Mesendoderm (in vitro differentiated cells): ENCODE measurements at regions not wholly inside any gene's neighbourhood (a gene's known extent, or its start where the extent isn't known, plus 50 kb on each side); places are given as distances from the start of the nearest gene placed in this dataset.

ENCODE experiments used
- DNase-seq: peaks from one replicate; pipeline ENCODE4 v3.0.0; 2013
- H2AK5ac ChIP-seq: 2 replicates; pipeline ENCODE4 v1.6.1; 2013; ENCODE audit warnings: low read length, inconsistent platforms
- H2BK120ac ChIP-seq: 2 replicates; pipeline ENCODE4 v1.6.1; 2013; ENCODE audit warnings: low read depth, mild to moderate bottlenecking, low read length, moderate library complexity, mixed read lengths
- H2BK15ac ChIP-seq: replicated peaks from 2 replicates; pipeline ENCODE4 v1.6.1; 2013; ENCODE audit warnings: low read depth, mild to moderate bottlenecking, moderate library complexity
- H2BK5ac ChIP-seq: 2 replicates; pipeline ENCODE4 v1.6.1; 2013; ENCODE audit warnings: low read length, inconsistent platforms
- H3K18ac ChIP-seq: 2 replicates; pipeline ENCODE4 v1.6.1; 2013; ENCODE audit warnings: mild to moderate bottlenecking, low read length, mixed read lengths
- H3K23ac ChIP-seq: one replicate; pipeline ENCODE4 v1.6.1; 2013; ENCODE audit warnings: low read length
- H3K27ac ChIP-seq: 2 replicates; pipeline ENCODE4 v1.5.1; 2013; ENCODE audit warnings: low read depth, mild to moderate bottlenecking, inconsistent platforms, low read length, moderate library complexity
- H3K27me3 ChIP-seq: 2 replicates; pipeline ENCODE4 v1.6.1; 2013; ENCODE audit warnings: low read length, control low read depth, mild to moderate bottlenecking, inconsistent platforms; ENCODE audit not compliant: insufficient read depth, poor library complexity
- H3K36me3 ChIP-seq: 2 replicates; pipeline ENCODE4 v1.6.1; 2013; ENCODE audit warnings: low read length, inconsistent platforms; ENCODE audit not compliant: control insufficient read depth, insufficient read depth
- H3K4ac ChIP-seq: one replicate; pipeline ENCODE4 v1.6.1; 2013; ENCODE audit warnings: low read depth, mild to moderate bottlenecking, low read length, moderate library complexity
- H3K4me1 ChIP-seq: 2 replicates; pipeline ENCODE4 v1.6.1; 2013; ENCODE audit warnings: low read depth, low read length, inconsistent platforms; ENCODE audit not compliant: control insufficient read depth
- H3K4me2 ChIP-seq: 2 replicates; pipeline ENCODE4 v1.6.1; 2013; ENCODE audit warnings: low read length
- H3K4me3 ChIP-seq: 2 replicates; pipeline ENCODE4 v1.5.1; 2013; ENCODE audit warnings: mild to moderate bottlenecking, low read length
- H3K56ac ChIP-seq: one replicate; pipeline ENCODE4 v1.6.1; 2013; ENCODE audit warnings: low read length
- H3K79me1 ChIP-seq: 2 replicates; pipeline ENCODE4 v1.6.1; 2013; ENCODE audit warnings: low read length, inconsistent platforms
- H3K79me2 ChIP-seq: 2 replicates; pipeline ENCODE4 v1.6.1; 2013; ENCODE audit warnings: mild to moderate bottlenecking, low read length; ENCODE audit not compliant: control insufficient read depth, insufficient read depth
- H3K9ac ChIP-seq: 2 replicates; pipeline ENCODE4 v1.6.1; 2013; ENCODE audit warnings: low read length, inconsistent platforms
- H4K5ac ChIP-seq: one replicate; pipeline ENCODE4 v1.6.1; 2013; ENCODE audit warnings: low read length
- H4K8ac ChIP-seq: one replicate; pipeline ENCODE4 v1.6.1; 2013; ENCODE audit warnings: low read depth, mild to moderate bottlenecking, control low read depth, low read length, moderate library complexity
- WGBS: extraction: QIAGEN DNeasy Blood & Tissue Kit; methylation state at CpG from one replicate; pipeline ENCODE4 v1.1.7; 2013; ENCODE audit warnings: low lambda C conversion rate, missing lambda C conversion rate; ENCODE audit not compliant: insufficient coverage; ENCODE audit errors: extremely low coverage; 5-methylcytosine and 5-hydroxymethylcytosine counted together

DNA sequence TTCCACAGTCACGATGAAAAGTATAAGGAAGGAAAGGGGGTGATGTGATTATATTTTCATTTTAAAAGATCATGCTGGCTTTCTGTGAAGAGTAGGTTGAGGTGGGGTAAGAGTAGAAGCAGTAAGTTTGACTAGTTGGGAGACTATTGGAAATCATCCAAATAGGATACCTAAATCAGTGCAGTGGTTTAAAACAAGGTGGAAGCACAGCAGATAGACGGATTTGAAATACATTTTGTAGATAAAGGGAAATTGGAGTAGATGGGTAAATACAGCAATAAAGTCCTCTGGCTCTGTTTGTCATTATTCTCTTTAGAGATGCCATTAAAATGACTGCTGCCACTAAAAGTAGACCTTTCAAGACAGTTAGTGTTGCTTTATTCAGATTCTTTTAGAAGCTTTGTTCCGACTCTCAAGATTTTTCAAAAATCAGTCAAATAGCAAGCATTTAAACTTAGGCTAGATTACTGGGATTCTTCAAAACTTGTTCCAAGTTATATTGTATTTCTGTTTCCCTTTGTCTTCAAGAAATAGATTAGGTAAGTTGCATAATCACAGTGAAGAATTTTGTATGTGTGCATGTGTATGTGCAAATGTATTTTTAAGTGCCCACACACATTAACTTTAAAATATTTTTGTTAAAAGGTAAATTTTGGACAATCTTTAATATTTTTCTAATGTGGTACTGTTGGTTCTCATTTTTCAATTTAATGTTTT lies 61.7 kb upstream of the DTNA start:
- Histone ChIP-seq H3K9ac (no peak overlapping the region), H4K8ac (no peak overlapping the region), H3K56ac (no peak overlapping the region), H3K4me2 (no peak overlapping the region), H3K27ac (no peak overlapping the region), H3K36me3 (no peaks in the 10 kb centered on the region), H4K5ac (no peak overlapping the region), H3K23ac (no peak overlapping the region), H3K4me1 (peaks cover 5% of the 10 kb centered on the region), H3K4me3 (no peak overlapping the region), H3K18ac (peak overlapping the region; percentile 30), H3K27me3 (no peaks in the 10 kb centered on the region), H2BK5ac (no peak overlapping the region), H3K4ac (no peak overlapping the region), H3K79me2 (no peaks in the 10 kb centered on the region), H3K79me1 (no peaks in the 10 kb centered on the region), H2BK120ac (no peak overlapping the region), H2BK15ac (peak overlapping the region; percentile 85), H2AK5ac (no peak overlapping the region)
- DNase-seq = no peak
- WGBS = no CpG with 5 or more reads among the region's 3 CpGs

DNA sequence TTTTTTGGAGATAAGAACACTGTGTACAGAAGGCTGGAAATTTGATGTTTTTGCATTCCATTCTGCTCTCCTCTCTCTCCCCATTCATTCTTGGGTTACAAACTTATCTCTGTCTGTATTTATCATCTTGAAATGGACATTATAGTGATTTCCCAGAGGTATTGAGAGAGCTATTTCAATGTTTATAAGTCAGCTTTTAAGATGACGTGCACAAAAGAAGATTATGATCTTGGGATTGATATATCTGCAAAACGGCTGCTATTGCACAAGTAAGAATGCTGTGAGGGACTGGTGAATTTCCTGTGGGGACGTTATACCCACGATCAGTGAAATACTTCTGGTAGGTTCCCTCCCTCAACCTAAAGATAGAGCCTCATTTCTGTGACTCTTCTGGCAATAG lies 61.0 kb upstream of the DTNA start:
- Histone ChIP-seq H3K27ac (no peak overlapping the region), H3K4me3 (no peak overlapping the region)

DNA sequence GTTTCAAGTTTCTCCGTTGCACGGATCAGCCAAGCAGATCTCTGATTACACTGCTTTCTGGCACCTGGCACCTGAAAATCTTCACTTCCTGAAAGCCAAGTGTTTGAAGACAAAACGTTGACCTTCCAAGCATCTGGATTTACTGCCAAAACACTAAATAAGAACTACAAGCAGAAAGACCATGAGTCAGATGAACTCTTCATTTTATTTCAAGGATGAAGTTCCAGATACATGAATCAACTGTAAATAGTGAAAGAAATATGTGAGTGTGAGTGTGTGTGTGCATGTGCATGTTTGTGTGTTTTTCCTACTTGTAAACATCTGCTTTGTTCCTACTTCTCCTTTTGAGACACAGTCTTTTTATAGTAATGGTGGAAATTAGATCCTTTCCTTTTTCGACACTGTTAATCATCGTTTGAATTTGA lies 60.0 kb upstream of the DTNA start:
- H3K18ac ChIP-seq = peak overlapping the region; percentile 92
- peak overlapping the region; percentile 73 for H2BK120ac ChIP-seq
- no peak overlapping the region for H4K5ac ChIP-seq
- WGBS = no CpG with 5 or more reads among the region's 5 CpGs
- H4K8ac ChIP-seq = no peak overlapping the region
- no peak overlapping the region for H3K4me2 ChIP-seq
- H3K79me1 ChIP-seq = no peaks in the 10 kb centered on the region
- H3K4ac ChIP-seq = no peak overlapping the region
- H2BK5ac ChIP-seq = no peak overlapping the region
- no peak overlapping the region for H2AK5ac ChIP-seq
- H3K56ac ChIP-seq = peak overlapping the region; percentile 34
- no peak for DNase-seq
- no peaks in the 10 kb centered on the region for H3K36me3 ChIP-seq
- H3K27ac ChIP-seq = no peak overlapping the region
- H3K27me3 ChIP-seq = no peaks in the 10 kb centered on the region
- peak overlapping the region; percentile 57 for H2BK15ac ChIP-seq
- no peaks in the 10 kb centered on the region for H3K79me2 ChIP-seq
- H3K4me1 ChIP-seq = peaks cover 5% of the 10 kb centered on the region
- no peak overlapping the region for H3K9ac ChIP-seq
- H3K4me3 ChIP-seq = no peak overlapping the region
- no peak overlapping the region for H3K23ac ChIP-seq

More for the DNA sequence above, 61.0 kb upstream of the DTNA start:
- Histone ChIP-seq H2BK15ac (no peak overlapping the region), H4K8ac (no peak overlapping the region), H2BK5ac (no peak overlapping the region), H3K79me2 (no peaks in the 10 kb centered on the region), H3K56ac (no peak overlapping the region), H3K18ac (no peak overlapping the region), H3K4me2 (no peak overlapping the region), H2BK120ac (no peak overlapping the region), H3K79me1 (no peaks in the 10 kb centered on the region), H2AK5ac (no peak overlapping the region), H3K9ac (no peak overlapping the region), H3K27me3 (no peaks in the 10 kb centered on the region), H3K4ac (no peak overlapping the region), H4K5ac (no peak overlapping the region), H3K36me3 (no peaks in the 10 kb centered on the region), H3K4me1 (peaks cover 5% of the 10 kb centered on the region), H3K23ac (no peak overlapping the region)
- no CpG with 5 or more reads among the region's 4 CpGs for WGBS
- no peak for DNase-seq

DNA sequence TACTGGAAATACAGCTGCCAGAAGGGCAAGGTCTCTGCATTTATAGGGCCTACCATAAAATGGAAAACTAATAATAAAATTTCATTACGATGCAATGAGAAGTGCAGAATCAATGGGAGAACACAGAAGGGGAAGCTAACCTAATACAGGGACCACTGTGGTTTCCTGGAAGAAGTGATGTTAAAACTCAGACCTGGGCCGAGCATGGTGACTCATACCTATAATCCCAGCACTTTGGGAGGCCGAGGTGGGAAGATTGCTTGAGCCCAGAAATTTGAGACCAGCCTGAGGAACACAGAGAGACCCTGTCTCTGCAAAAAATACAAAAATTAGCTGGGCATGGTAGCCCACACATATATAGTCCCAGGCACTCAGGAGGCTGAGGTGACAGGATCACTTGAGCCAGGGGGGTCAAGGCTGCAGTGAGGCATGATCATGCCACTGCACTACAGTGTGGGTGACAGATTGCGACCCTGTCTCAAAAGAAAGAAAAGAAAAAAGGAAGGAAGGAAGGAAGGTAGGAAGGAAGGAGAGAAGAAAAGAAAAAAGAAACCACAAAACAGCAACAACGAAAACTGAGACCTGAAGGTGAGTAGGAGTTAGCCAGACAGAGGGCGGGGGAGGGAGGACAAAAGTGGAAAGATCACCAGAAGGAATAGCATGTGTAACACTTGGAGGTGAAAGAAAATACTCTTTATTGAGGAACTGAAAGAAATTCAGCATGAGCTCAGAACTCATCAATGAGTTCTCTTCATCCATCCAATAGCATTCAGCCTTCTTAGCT lies 58.3 kb upstream of the DTNA start:
- Histone ChIP-seq H3K27me3 (no peaks in the 10 kb centered on the region), H3K4me2 (no peak overlapping the region), H3K4me3 (no peak overlapping the region), H3K23ac (no peak overlapping the region), H2BK5ac (peak overlapping the region; percentile 61), H2AK5ac (no peak overlapping the region), H3K9ac (peak overlapping the region; percentile 18), H3K56ac (peak overlapping the region; percentile 58), H3K79me1 (no peaks in the 10 kb centered on the region), H4K8ac (no peak overlapping the region), H4K5ac (no peak overlapping the region), H3K4me1 (peaks cover 5% of the 10 kb centered on the region), H3K4ac (peak overlapping the region; percentile 83), H3K27ac (peak overlapping the region; percentile 31), H2BK120ac (no peak overlapping the region), H3K18ac (peak overlapping the region; percentile 54), H3K36me3 (no peaks in the 10 kb centered on the region), H2BK15ac (no peak overlapping the region), H3K79me2 (no peaks in the 10 kb centered on the region)
- WGBS = no CpG with 5 or more reads among the region's 6 CpGs
- DNase-seq = peak; percentile 57

DNA sequence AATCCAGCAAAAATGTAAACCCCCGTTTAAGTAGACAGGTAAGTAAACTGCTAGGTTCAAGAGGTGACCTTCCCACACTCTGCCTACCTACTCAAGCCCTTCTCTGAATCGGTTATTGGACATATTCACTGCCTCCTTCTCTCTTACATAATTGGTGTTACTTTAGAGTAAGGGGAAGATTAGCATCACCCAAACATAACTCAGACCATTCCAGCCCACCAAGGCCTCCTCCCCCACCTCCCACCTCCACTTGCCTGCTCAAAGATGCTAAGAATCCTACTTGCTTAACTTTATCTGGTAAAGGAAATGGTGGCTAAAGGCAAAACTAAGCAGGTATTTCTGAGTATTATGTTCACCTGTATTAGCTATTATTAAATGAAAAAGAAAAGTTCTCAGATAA lies 55.0 kb upstream of the DTNA start:
- Histone ChIP-seq H3K9ac (no peak overlapping the region), H2BK15ac (no peak overlapping the region), H3K36me3 (no peaks in the 10 kb centered on the region), H3K4me1 (peaks cover 10% of the 10 kb centered on the region), H3K4ac (peak overlapping the region; percentile 9), H3K79me1 (no peaks in the 10 kb centered on the region), H4K8ac (no peak overlapping the region), H3K27me3 (no peaks in the 10 kb centered on the region), H3K4me3 (no peak overlapping the region), H3K79me2 (no peaks in the 10 kb centered on the region), H4K5ac (no peak overlapping the region), H3K4me2 (no peak overlapping the region), H2BK120ac (peak overlapping the region; percentile 95), H2BK5ac (no peak overlapping the region), H3K23ac (no peak overlapping the region), H2AK5ac (no peak overlapping the region), H3K27ac (no peak overlapping the region), H3K56ac (no peak overlapping the region), H3K18ac (peak overlapping the region; percentile 45)
- WGBS = no CpG with 5 or more reads among the region's 2 CpGs
- no peak for DNase-seq
